Neural cell (in vitro differentiated cells): ENCODE measurements at regions not wholly inside any gene's neighbourhood (a gene's known extent, or its start where the extent isn't known, plus 50 kb on each side); places are given as distances from the start of the nearest gene placed in this dataset.

ENCODE experiments used
- H2AFZ ChIP-seq: fragments of 200-600, 300-800 bp; sonication (generic), shearing (Covaris generic); 2 replicates; pipeline ENCODE4 v1.6.0; 2014; ENCODE audit warnings: low read depth, mild to moderate bottlenecking, antibody characterized with exemption, low read length, moderate library complexity
- H3F3A ChIP-seq: fragments of 200-600 bp; shearing (Covaris generic); 2 replicates; pipeline ENCODE4 v1.6.1; 2016; ENCODE audit warnings: mild to moderate bottlenecking, moderate library complexity, mixed read lengths, antibody characterized with exemption, low read length; ENCODE audit not compliant: insufficient read depth, poor library complexity, severe bottlenecking
- H3K27ac ChIP-seq: fragments of 200-600, 300-800 bp; sonication (generic), shearing (Covaris generic); 2 replicates; pipeline ENCODE4 v1.5.1; 2014; ENCODE audit warnings: mild to moderate bottlenecking, low read length, moderate library complexity
- H3K27me3 ChIP-seq: fragments of 300-800, 200-600 bp; sonication (generic), shearing (Covaris generic); 2 replicates; pipeline ENCODE4 v1.6.0; 2014; ENCODE audit warnings: mild to moderate bottlenecking, low read depth, low read length, moderate library complexity; ENCODE audit not compliant: insufficient read depth
- H3K36me3 ChIP-seq: fragments of 300-800, 200-600 bp; sonication (generic), shearing (Covaris generic); 2 replicates; pipeline ENCODE4 v1.5.1; 2014; ENCODE audit warnings: mild to moderate bottlenecking, antibody characterized with exemption, low read length, moderate library complexity; ENCODE audit not compliant: insufficient read depth
- H3K4me2 ChIP-seq: fragments of 300-800, 200-600 bp; sonication (generic), shearing (Covaris generic); 2 replicates; pipeline ENCODE4 v1.6.0; 2014; ENCODE audit warnings: mild to moderate bottlenecking, low read length
- H3K4me3 ChIP-seq: fragments of 300-800, 200-600 bp; sonication (generic), shearing (Covaris generic); 2 replicates; pipeline ENCODE4 v1.5.1; 2014; ENCODE audit warnings: mild to moderate bottlenecking, low read length, moderate library complexity
- H3K79me2 ChIP-seq: fragments of 200-600 bp; shearing (Covaris generic); replicated peaks from 2 replicates; pipeline ENCODE4 v1.6.0; 2014; ENCODE audit warnings: mild to moderate bottlenecking, low read length, moderate library complexity; ENCODE audit not compliant: insufficient read depth
- H3K9ac ChIP-seq: fragments of 300-800, 200-600 bp; sonication (generic), shearing (Covaris generic); 2 replicates; pipeline ENCODE4 v1.6.1; 2016; ENCODE audit warnings: mild to moderate bottlenecking, low read length, mixed read lengths
- H3K9me2 ChIP-seq: fragments of 200-600 bp; shearing (Covaris generic); 2 replicates; pipeline ENCODE4 v1.6.1; 2016; ENCODE audit warnings: mild to moderate bottlenecking, low read length, mixed read lengths; ENCODE audit not compliant: insufficient read depth
- H3K9me3 ChIP-seq: fragments of 200-600, 300-800 bp; sonication (generic), shearing (Covaris generic); 2 replicates; pipeline ENCODE4 v1.6.1; 2016; ENCODE audit warnings: mild to moderate bottlenecking, mixed run types, low read length, moderate library complexity, mixed read lengths
- H4K20me1 ChIP-seq: fragments of 200-600 bp; shearing (Covaris generic); 2 replicates; pipeline ENCODE4 v1.6.1; 2016; ENCODE audit warnings: mild to moderate bottlenecking, mixed run types; ENCODE audit not compliant: insufficient read depth
- EP300 ChIP-seq: fragments of 450-650 bp; conservative IDR thresholded peaks from 2 replicates; pipeline ENCODE4 v1.6.1; 2014; ENCODE audit warnings: antibody characterized with exemption, mild to moderate bottlenecking, moderate library complexity; ENCODE audit not compliant: poor library complexity, severe bottlenecking
- EZH2 ChIP-seq: fragments of 200-600, 300-800 bp; shearing (Covaris generic), sonication (generic); IDR thresholded peaks from 2 replicates; pipeline ENCODE4 v1.6.1; 2014; ENCODE audit warnings: antibody characterized with exemption, low read length, borderline replicate concordance, mild to moderate bottlenecking; ENCODE audit not compliant: insufficient read depth, poor library complexity, severe bottlenecking
- MXI1 ChIP-seq: fragments of 450-650 bp; conservative IDR thresholded peaks from 2 replicates; pipeline ENCODE4 v1.6.1; 2014; ENCODE audit warnings: antibody characterized with exemption, mild to moderate bottlenecking; ENCODE audit not compliant: poor library complexity, severe bottlenecking
- POLR2AphosphoS5 ChIP-seq: IDR thresholded peaks from 2 replicates; pipeline ENCODE4 v1.6.1; 2012
- RAD21 ChIP-seq: fragments of 450-650 bp; conservative IDR thresholded peaks from 2 replicates; pipeline ENCODE4 v1.6.1; 2014; ENCODE audit warnings: antibody characterized with exemption, mild to moderate bottlenecking, moderate library complexity
- SMC3 ChIP-seq: fragments of 450-650 bp; conservative IDR thresholded peaks from 2 replicates; pipeline ENCODE4 v1.6.1; 2014; ENCODE audit warnings: antibody characterized with exemption, mild to moderate bottlenecking, moderate library complexity; ENCODE audit not compliant: poor library complexity
- TAF1 ChIP-seq: IDR thresholded peaks from 2 replicates; pipeline ENCODE4 v1.6.1; 2012; ENCODE audit warnings: low read depth
- TF ChIP-seq, protein P1 (sequence below): fragments of 450-650 bp; IDR thresholded peaks from 2 replicates; pipeline ENCODE4 v1.5.1; 2014; ENCODE audit warnings: antibody characterized with exemption, mild to moderate bottlenecking, moderate library complexity; ENCODE audit not compliant: poor library complexity, severe bottlenecking
- TF ChIP-seq, protein P2 (sequence below): IDR thresholded peaks from 2 replicates; pipeline ENCODE4 v1.6.1; 2012; ENCODE audit warnings: borderline replicate concordance

DNA sequence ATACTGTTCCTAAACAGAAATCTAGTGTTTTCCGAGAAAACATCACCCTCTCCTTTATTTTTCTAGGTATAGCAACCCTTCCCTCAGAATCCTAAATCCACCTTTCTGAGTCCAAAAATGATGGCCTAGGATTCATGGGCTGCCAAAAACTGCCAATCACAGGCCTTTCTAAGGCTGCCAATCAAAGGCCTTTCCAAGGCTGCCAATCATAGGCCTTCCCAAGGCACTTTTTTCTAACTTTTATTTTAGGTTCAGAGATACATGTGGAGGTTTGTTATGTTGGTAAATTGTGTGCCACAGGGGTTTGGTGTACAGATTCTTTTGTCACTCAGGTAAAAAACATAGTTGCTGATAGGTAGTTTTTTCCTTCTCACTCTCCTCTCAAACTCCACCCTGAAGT, 673.7 kb downstream of the FAT4 start:
- Histone ChIP-seq H4K20me1 (no peaks in the 10 kb centered on the region), H3K79me2 (no peaks in the 10 kb centered on the region), H3K9me3 (no peaks in the 10 kb centered on the region), H3K9me2 (no peaks in the 10 kb centered on the region), H3K9ac (no peak overlapping the region), H3K4me2 (no peak overlapping the region), H3K36me3 (no peaks in the 10 kb centered on the region), H3K4me3 (no peak overlapping the region), H3K27me3 (no peaks in the 10 kb centered on the region), H3K27ac (no peak overlapping the region), H2AFZ (no peak overlapping the region), H3F3A (no peaks in the 10 kb centered on the region)
- TF ChIP-seq EP300 (no peak), RAD21 (no peak), SMC3 (no peak), POLR2AphosphoS5 (no peak), MXI1 (no peak), TAF1 (no peak), EZH2 (no peak)
- TF ChIP-seq, protein P1, sequence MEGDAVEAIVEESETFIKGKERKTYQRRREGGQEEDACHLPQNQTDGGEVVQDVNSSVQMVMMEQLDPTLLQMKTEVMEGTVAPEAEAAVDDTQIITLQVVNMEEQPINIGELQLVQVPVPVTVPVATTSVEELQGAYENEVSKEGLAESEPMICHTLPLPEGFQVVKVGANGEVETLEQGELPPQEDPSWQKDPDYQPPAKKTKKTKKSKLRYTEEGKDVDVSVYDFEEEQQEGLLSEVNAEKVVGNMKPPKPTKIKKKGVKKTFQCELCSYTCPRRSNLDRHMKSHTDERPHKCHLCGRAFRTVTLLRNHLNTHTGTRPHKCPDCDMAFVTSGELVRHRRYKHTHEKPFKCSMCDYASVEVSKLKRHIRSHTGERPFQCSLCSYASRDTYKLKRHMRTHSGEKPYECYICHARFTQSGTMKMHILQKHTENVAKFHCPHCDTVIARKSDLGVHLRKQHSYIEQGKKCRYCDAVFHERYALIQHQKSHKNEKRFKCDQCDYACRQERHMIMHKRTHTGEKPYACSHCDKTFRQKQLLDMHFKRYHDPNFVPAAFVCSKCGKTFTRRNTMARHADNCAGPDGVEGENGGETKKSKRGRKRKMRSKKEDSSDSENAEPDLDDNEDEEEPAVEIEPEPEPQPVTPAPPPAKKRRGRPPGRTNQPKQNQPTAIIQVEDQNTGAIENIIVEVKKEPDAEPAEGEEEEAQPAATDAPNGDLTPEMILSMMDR = no peak
- TF ChIP-seq, protein P2, sequence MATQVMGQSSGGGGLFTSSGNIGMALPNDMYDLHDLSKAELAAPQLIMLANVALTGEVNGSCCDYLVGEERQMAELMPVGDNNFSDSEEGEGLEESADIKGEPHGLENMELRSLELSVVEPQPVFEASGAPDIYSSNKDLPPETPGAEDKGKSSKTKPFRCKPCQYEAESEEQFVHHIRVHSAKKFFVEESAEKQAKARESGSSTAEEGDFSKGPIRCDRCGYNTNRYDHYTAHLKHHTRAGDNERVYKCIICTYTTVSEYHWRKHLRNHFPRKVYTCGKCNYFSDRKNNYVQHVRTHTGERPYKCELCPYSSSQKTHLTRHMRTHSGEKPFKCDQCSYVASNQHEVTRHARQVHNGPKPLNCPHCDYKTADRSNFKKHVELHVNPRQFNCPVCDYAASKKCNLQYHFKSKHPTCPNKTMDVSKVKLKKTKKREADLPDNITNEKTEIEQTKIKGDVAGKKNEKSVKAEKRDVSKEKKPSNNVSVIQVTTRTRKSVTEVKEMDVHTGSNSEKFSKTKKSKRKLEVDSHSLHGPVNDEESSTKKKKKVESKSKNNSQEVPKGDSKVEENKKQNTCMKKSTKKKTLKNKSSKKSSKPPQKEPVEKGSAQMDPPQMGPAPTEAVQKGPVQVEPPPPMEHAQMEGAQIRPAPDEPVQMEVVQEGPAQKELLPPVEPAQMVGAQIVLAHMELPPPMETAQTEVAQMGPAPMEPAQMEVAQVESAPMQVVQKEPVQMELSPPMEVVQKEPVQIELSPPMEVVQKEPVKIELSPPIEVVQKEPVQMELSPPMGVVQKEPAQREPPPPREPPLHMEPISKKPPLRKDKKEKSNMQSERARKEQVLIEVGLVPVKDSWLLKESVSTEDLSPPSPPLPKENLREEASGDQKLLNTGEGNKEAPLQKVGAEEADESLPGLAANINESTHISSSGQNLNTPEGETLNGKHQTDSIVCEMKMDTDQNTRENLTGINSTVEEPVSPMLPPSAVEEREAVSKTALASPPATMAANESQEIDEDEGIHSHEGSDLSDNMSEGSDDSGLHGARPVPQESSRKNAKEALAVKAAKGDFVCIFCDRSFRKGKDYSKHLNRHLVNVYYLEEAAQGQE = no peak

DNA sequence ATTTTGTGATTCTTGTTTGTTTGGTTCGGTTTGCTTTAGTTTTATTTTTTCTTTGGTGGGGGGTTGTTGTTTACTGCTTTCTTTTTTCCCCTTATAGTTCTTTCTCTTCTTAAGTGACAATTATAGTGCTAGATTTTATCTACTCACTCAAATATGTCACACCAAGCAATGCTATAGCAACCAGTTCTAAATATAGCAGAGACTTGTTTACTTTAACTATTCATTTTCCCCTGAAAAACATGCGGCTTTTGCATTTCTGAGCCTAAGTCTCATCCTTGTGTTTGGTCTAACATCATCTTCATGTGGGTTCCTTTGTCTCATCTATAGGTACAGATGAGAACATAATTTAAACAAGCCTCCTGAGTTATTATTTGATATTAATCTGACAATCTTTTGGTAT, 676.6 kb downstream of the FAT4 start:
- peak overlapping the region; percentile 3 for H3K4me2 ChIP-seq
- H2AFZ ChIP-seq = no peak overlapping the region
- no peaks in the 10 kb centered on the region for H3K9me2 ChIP-seq
- H3F3A ChIP-seq = no peaks in the 10 kb centered on the region
- H4K20me1 ChIP-seq = no peaks in the 10 kb centered on the region
- peak overlapping the region; percentile 40 for H3K27ac ChIP-seq
- H3K27me3 ChIP-seq = no peaks in the 10 kb centered on the region
- no peak overlapping the region for H3K4me3 ChIP-seq
- H3K36me3 ChIP-seq = no peaks in the 10 kb centered on the region
- no peaks in the 10 kb centered on the region for H3K9me3 ChIP-seq
- H3K79me2 ChIP-seq = no peaks in the 10 kb centered on the region
- TF ChIP-seq EP300 (peak; percentile 81), RAD21 (no peak)
- no peak overlapping the region for H3K9ac ChIP-seq

DNA sequence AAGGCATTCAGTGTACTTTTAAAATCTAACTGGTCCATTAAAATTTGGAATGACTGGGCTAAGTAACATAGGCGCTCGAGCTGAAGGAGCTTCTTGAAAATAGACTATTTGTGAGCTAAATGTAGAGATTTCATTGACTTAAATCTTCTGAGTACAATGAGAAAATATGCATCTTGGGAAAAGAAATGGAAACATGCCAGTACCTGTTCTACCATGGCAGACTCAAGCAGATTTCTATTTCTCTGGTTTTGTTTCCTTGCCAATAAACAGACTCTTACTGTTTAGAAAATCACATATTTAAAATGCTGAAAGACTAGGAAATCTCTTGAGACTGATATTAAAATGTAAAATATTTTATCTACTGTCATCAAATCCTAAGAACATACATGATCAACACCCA, 678.1 kb downstream of the FAT4 start:
- no peak overlapping the region for H3K27ac ChIP-seq
- no peaks in the 10 kb centered on the region for H3K79me2 ChIP-seq
- no peaks in the 10 kb centered on the region for H4K20me1 ChIP-seq

More for the DNA sequence above, 678.1 kb downstream of the FAT4 start:
- TF ChIP-seq, protein P2 = no peak
- TF ChIP-seq EZH2 (no peak), SMC3 (no peak), TAF1 (no peak), MXI1 (no peak), RAD21 (no peak), EP300 (no peak)
- H3K9me3 ChIP-seq = no peaks in the 10 kb centered on the region
- no peaks in the 10 kb centered on the region for H3F3A ChIP-seq
- no peak overlapping the region for H3K9ac ChIP-seq
- H3K4me3 ChIP-seq = no peak overlapping the region
- no peak overlapping the region for H3K4me2 ChIP-seq
- H3K27me3 ChIP-seq = no peaks in the 10 kb centered on the region
- H3K9me2 ChIP-seq = no peaks in the 10 kb centered on the region
- H2AFZ ChIP-seq = no peak overlapping the region
- H3K36me3 ChIP-seq = no peaks in the 10 kb centered on the region
